Jurkat, Clone E6-1 (cell line): ENCODE measurements at regions not wholly inside any gene's neighbourhood (a gene's known extent, or its start where the extent isn't known, plus 50 kb on each side); places are given as distances from the start of the nearest gene placed in this dataset.
A peak's percentile ranks its signal among the peaks of the same experiment; 100 is the strongest.
"Not testable (repeated sequence)": the region's sequence is repeated elsewhere in the genome, so short reads cannot be mapped to it uniquely, and the experiment has no call there.

Experiments used
- DNase-seq: peaks from one replicate; pipeline ENCODE4 v3.0.0-alpha.2; 2011; ENCODE audit warnings: low read depth, low spot score
- H3K4me3 ChIP-seq: 2 replicates; pipeline ENCODE4 v1.5.1; 2011; ENCODE audit warnings: mild to moderate bottlenecking, low read length, control low read depth, moderate library complexity

- H3K4me3 ChIP-seq, result no peak overlapping the region
- no peak for DNase-seq
These were observed 73.3 kb upstream of the MYL10 start for GRCh38 chr7:101702362-101702850.

DNA sequence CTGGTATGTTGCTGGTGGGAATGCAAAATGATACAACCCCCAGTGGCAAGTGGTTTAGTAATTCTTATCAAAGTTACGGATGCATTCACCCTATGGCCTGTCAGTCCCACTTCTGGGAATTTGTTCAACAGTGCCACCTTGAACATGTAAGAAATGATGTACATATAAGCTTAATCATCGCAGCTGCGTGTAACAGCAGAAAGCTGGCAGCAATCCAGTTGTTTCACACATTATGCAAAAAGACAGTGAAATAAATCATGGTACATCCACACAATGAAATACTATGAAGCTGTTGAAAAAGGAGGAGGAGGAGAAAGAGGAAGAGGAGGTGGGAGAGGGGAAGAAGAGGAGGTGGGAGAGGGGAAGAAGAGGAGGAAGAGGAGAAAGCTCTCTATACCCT, 76.2 kb upstream of the MYL10 start:
- no peak for DNase-seq
- no peak overlapping the region for H3K4me3 ChIP-seq

DNA sequence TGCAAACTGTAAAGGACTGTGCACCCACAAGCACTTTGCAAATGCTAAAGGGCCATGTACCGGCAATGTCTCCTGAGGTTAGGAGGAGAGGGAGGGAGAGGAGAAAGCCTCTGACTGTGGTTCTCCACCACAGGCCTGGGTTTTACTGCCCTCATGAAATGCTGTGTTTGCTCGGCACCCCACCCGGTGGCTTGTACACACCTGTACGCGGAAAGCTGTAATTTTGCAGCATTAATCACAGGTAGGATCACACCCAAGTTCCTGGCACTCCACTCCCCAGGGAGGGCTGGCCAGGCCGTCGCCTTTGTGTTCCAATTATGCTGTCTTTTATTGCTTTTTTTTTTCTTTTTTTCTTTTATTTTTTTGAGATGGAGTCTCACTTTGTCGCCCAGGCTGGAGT, 78.5 kb upstream of the MYL10 start:
- DNase-seq, result no peak
- H3K4me3 ChIP-seq, result no peak overlapping the region

GRCh38 chr7:101708223-101708622, 79.1 kb upstream of the MYL10 start:
- DNase-seq, result no peak
- no peak overlapping the region for H3K4me3 ChIP-seq

DNA sequence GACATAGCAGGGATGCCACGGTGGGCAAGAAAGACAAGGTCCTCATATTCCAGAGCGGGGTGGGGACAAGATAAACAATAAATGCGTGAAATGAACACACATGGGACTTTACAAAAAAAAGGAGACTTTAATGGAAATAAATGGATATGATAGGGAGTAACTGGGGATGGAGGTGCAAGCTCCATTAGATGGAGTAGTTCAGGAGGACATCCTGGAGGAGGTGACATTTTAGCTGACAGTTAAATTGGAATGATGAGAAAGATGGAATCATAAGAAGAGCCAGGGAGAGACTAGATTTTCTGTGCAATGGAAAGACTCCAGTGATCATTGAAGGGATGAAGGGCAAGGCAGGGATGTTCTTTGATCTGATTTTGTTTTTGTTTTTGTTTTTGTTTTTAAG, 83.6 kb upstream of the MYL10 start:
- no peak overlapping the region for H3K4me3 ChIP-seq

DNA sequence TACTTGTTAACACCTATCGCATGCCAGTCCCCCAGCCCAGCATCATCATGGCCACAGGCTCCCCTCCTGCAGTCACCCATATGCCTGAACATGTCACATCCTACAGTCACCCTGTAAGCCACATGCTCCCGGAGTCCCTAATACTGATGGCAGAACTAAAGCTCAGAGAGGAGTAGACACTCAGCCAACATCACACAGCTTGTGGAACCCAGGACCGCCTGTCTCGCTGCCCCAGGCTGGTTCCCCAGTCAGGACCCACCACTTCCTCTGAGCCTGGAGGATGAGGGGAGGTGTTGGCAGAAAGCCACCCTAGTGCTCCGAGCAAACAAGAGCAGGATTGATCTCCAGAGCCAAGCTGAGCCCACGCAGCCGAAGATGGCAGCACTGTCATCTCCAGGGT, 85.0 kb upstream of the MYL10 start:
- no peak for DNase-seq
- H3K4me3 ChIP-seq, result no peak overlapping the region

More for the DNA sequence above, 83.6 kb upstream of the MYL10 start:
- no peak for DNase-seq

- H3K4me3 ChIP-seq, result no peak overlapping the region
- no peak for DNase-seq
These were observed 88.7 kb upstream of the MYL10 start for GRCh38 chr7:101717628-101718357.

- no peak overlapping the region for H3K4me3 ChIP-seq
- no peak for DNase-seq
These were observed 89.4 kb upstream of the MYL10 start for GRCh38 chr7:101718363-101719122.

GRCh38 chr7:101719123-101719470, 90.0 kb upstream of the MYL10 start:
- no peak for DNase-seq
- no peak overlapping the region for H3K4me3 ChIP-seq

DNA sequence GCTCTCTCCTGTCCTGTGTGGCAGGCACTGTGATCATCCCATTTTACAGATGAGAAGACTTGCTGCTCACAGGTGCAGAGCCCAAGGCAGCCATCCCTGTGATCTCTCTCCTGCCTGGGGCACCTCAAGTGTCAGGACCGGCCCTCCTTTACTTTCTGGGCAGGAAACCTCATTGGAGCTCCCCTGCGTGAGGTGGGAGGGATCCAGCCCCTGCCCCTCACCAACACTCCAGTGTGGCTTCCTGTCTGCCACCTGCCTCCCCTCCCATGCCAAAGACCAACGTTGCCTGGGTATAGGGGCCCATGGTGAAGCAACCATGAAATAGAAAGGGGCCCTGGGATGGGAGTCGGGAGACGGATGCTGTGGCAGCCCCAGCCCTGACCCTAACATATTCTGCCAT, 91.2 kb upstream of the MYL10 start:
- peak; percentile 67 for DNase-seq
- no peak overlapping the region for H3K4me3 ChIP-seq

DNA sequence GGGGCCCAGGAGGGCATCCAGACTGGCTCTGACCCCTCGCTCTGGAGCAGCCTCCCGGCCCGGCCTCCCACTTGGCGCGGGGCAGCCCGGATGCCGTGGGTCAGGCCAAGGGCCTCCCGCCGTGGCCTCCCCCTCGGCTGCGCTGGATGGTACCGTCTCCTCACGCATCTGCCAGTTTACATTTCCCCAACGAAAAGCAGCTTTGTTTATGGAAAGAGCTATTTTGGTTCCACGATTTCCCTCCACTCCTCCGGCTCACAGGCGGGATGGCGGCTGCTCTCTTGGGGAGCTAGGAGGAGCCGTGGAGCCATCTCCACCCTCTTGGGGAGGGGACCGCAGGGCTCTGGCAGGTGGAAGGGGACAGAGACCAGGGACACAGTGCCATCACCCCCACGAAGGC, 93.2 kb upstream of the MYL10 start:
- no peak for DNase-seq
- no peak overlapping the region for H3K4me3 ChIP-seq

- no peak for DNase-seq
- no peak overlapping the region for H3K4me3 ChIP-seq
These were observed 93.6 kb upstream of the CUX1 start for GRCh38 chr7:101723835-101724234.

GRCh38 chr7:101724957-101725356, 92.5 kb upstream of the CUX1 start:
- H3K4me3 ChIP-seq, result no peak overlapping the region
- no peak for DNase-seq

- DNase-seq, result no peak
- H3K4me3 ChIP-seq, result no peak overlapping the region
These were observed 91.5 kb upstream of the CUX1 start for GRCh38 chr7:101725921-101726320.

DNA sequence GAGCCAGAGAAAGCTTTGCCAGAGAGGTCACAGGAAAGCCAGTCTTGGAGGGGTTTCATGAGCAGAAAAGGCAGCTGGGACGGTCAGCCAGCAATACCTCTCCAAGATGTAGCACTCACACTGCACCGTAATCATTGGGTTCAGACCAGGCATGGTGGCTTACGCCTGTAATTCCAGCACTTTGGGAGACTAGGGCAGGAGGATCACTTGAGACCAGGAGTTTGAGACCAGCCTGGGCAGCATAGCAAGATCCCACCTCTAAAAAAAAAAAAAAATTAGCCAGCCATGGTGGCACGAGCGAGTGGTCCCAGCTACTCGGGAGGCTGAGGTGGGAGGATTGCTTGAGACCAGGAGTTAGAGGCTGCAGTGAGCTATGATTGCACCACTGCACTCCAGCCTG, 90.2 kb upstream of the CUX1 start:
- DNase-seq, result no peak
- no peak overlapping the region for H3K4me3 ChIP-seq

DNA sequence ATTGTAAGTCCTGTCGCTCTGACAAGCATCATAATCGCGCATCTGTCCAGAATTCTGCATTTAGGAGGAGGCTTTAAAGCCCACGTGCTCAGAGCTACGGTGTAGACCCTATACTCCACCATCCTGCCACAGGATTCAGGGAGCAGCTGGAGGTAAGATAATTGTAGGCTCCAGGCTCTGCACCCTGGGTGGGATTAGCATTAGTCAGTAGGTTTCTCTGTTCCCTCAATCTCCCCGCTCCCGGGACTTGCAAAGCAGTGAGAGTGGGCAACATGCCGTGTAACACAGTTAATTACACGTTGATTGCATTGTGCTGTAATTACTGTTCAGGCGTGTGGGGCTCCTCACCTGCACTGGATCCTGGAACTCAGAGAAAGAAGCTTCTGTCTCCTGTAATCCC, 89.3 kb upstream of the CUX1 start:
- H3K4me3 ChIP-seq, result no peak overlapping the region
- no peak for DNase-seq

DNA sequence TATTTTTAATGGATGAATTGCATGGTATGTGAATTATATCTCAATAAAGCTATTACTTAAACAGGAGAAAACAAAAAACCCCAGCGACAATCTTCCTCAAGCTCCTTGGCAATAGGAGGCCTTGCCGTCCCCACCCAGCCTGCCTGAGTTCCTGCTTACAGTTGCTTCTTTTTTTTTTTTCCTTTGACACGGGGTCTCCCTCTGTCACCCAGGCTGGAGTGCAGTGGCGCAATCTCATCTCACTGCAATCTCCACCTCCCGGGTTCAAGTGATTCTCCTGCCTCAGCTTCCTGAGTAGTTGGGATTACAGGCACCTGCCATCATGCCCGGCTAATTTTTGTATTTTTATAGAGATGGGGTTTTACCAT, 88.6 kb upstream of the CUX1 start:
- DNase-seq, H3K4me3 ChIP-seq: not testable (repeated sequence)

DNA sequence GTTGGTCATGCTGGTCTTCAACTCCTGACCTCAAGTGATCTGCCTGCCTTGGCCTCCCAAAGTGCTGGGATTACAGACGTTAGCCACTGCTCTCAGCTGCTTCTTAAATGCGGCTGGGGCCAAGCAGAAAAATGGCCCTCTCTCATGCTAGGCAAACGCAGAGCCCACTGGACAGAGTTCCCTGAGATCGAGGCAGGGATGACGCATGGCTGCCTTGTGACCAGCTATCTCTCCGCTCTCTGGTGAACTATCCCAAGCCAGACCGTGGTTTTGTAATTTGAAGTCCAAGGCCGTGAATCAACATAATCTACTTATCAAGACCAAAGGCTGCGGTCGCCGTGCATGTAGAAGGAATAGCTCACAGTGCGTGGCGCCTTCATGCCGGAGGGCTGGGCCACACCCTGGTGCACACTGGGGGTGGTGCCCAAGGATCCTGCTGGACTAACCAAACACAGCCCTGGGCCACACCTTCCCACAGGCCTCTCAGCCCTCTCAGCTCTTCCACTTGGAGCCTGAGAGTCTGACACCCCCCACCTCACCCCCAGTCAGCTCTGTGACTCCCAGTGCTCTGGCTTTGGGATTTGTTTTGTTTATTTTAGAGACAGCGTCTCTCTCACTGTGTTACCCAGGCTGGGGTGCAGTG, 88.1 kb upstream of the CUX1 start:
- no peak for DNase-seq
- no peak overlapping the region for H3K4me3 ChIP-seq

- no peak for DNase-seq
These were observed 85.8 kb upstream of the CUX1 start for GRCh38 chr7:101731502-101732084.

More at GRCh38 chr7:101731502-101732084, 85.8 kb upstream of the CUX1 start:
- no peak overlapping the region for H3K4me3 ChIP-seq
